ENCODE measurements at regions not wholly inside any gene's neighbourhood (a gene's known extent, or its start where the extent isn't known, plus 50 kb on each side); places are given as distances from the start of the nearest gene placed in this dataset.

DNA sequence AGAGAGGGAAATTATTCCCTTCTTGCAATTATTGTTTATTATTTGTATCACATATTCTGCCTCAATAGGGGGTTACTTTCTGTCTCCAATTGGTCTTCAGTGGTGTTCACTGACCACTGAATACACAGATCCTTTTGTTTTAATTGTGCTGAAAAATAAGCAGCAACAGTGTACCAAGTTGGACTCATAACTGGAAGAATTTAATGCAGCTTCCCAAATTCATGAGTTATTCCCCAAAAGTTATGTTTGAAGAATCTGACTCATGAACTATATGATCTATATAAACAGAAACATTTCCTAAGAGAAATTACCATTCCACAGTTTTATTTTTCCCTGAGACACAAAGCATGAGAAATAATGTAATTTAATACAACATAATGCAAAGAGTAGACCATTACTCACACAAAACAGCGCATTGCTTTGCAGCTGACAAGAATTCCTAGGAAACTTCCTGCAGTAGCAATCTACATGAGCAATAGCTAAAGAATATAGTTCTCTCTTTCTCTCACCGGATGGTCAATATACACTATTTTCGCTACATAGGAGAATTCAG lies 479.2 kb downstream of the HTR7 start:
- Mint-ChIP-seq H3K4me1 (peaks cover 12% of the 10 kb centered on the region), H3K27ac (no peak overlapping the region), H3K9me3 (no peaks in the 10 kb centered on the region), H3K27me3 (ENCODE audit: insufficient read depth) (no peaks in the 10 kb centered on the region), H3K36me3 (ENCODE audit: low read depth) (no peaks in the 10 kb centered on the region), H3K4me3 (no peak overlapping the region)
- no peak for TF ChIP-seq CTCF (conservative IDR thresholded peaks at IDR 0.05)
- H3K4me1 ChIP-seq (ENCODE audit: control insufficient read depth, insufficient read depth, low read length) = no peaks in the 10 kb centered on the region
- H3K27me3 ChIP-seq (ENCODE audit: control insufficient read depth, insufficient read depth, low read length, poor library complexity, severe bottlenecking) = no peaks in the 10 kb centered on the region
- no peak for DNase-seq
- no peaks in the 10 kb centered on the region for H3K9me3 ChIP-seq (ENCODE audit: control insufficient read depth, low read length)
- H3K4me3 ChIP-seq (ENCODE audit: low read length) = no peak overlapping the region
- no peak overlapping the region for H3K27ac ChIP-seq (ENCODE audit: low read depth, low read length)
- H3K36me3 ChIP-seq (ENCODE audit: control insufficient read depth, insufficient read depth, low read length) = no peaks in the 10 kb centered on the region
- 91 to 100% methylated on average over 2 to 3 of the region's 3 CpGs for WGBS, 2 experiments (ENCODE audit: insufficient coverage in 1 of 2, insufficient read length in 1 of 2)
- no peak overlapping the region for H3K9ac ChIP-seq (ENCODE audit: extremely low read depth, low read length, poor library complexity, severe bottlenecking)

- H3K4me3 Mint-ChIP-seq = no peak overlapping the region
- Histone ChIP-seq H3K9me3 (ENCODE audit: control insufficient read depth, low read length) (no peaks in the 10 kb centered on the region), H3K4me3 (ENCODE audit: low read length) (no peak overlapping the region), H3K9ac (ENCODE audit: extremely low read depth, low read length, poor library complexity, severe bottlenecking) (no peak overlapping the region), H3K4me1 (ENCODE audit: control insufficient read depth, insufficient read depth, low read length) (no peaks in the 10 kb centered on the region), H3K27me3 (ENCODE audit: control insufficient read depth, insufficient read depth, low read length, poor library complexity, severe bottlenecking) (no peaks in the 10 kb centered on the region), H3K27ac (ENCODE audit: low read depth, low read length) (no peak overlapping the region), H3K36me3 (ENCODE audit: control insufficient read depth, insufficient read depth, low read length) (no peaks in the 10 kb centered on the region)
- H3K27ac Mint-ChIP-seq = no peak overlapping the region
- H3K27me3 Mint-ChIP-seq (ENCODE audit: insufficient read depth) = no peaks in the 10 kb centered on the region
- no peak for DNase-seq
- no peak for TF ChIP-seq CTCF (conservative IDR thresholded peaks at IDR 0.05)
- WGBS, 2 experiments (ENCODE audit: insufficient coverage in 1 of 2, insufficient read length in 1 of 2) = 75 to 78% methylated on average over 1 to 2 of the region's 2 CpGs
- H3K9me3 Mint-ChIP-seq = no peaks in the 10 kb centered on the region
- peaks cover 26% of the 10 kb centered on the region for H3K4me1 Mint-ChIP-seq
- no peaks in the 10 kb centered on the region for H3K36me3 Mint-ChIP-seq (ENCODE audit: low read depth)
Measured at GRCh38 chr10:90381468-90381867, 476.4 kb downstream of the HTR7 start.

- H3K9ac ChIP-seq (ENCODE audit: extremely low read depth, low read length, poor library complexity, severe bottlenecking) = no peak overlapping the region
- no peaks in the 10 kb centered on the region for H3K36me3 ChIP-seq (ENCODE audit: control insufficient read depth, insufficient read depth, low read length)
- H3K4me3 Mint-ChIP-seq = no peak overlapping the region
Measured at GRCh38 chr10:90389876-90390275, 468.0 kb downstream of the HTR7 start.

More at GRCh38 chr10:90389876-90390275, 468.0 kb downstream of the HTR7 start:
- H3K9me3 Mint-ChIP-seq = no peaks in the 10 kb centered on the region
- DNase-seq = no peak
- Histone ChIP-seq H3K4me1 (ENCODE audit: control insufficient read depth, insufficient read depth, low read length) (peaks cover 6% of the 10 kb centered on the region), H3K27me3 (ENCODE audit: control insufficient read depth, insufficient read depth, low read length, poor library complexity, severe bottlenecking) (no peaks in the 10 kb centered on the region), H3K9me3 (ENCODE audit: control insufficient read depth, low read length) (no peaks in the 10 kb centered on the region), H3K27ac (ENCODE audit: low read depth, low read length) (no peak overlapping the region), H3K4me3 (ENCODE audit: low read length) (no peak overlapping the region)
- H3K27me3 Mint-ChIP-seq (ENCODE audit: insufficient read depth) = no peaks in the 10 kb centered on the region
- 80 to 97% methylated on average over 1 to 3 of the region's 3 CpGs for WGBS, 2 experiments (ENCODE audit: insufficient coverage in 1 of 2, insufficient read length in 1 of 2)
- H3K36me3 Mint-ChIP-seq (ENCODE audit: low read depth) = no peaks in the 10 kb centered on the region
- no peak overlapping the region for H3K27ac Mint-ChIP-seq
- peaks cover 22% of the 10 kb centered on the region for H3K4me1 Mint-ChIP-seq
- no peak for TF ChIP-seq CTCF (conservative IDR thresholded peaks at IDR 0.05)
